ENCODE measurements at regions not wholly inside any gene's neighbourhood (a gene's known extent, or its start where the extent isn't known, plus 50 kb on each side); places are given as distances from the start of the nearest gene placed in this dataset.

DNA sequence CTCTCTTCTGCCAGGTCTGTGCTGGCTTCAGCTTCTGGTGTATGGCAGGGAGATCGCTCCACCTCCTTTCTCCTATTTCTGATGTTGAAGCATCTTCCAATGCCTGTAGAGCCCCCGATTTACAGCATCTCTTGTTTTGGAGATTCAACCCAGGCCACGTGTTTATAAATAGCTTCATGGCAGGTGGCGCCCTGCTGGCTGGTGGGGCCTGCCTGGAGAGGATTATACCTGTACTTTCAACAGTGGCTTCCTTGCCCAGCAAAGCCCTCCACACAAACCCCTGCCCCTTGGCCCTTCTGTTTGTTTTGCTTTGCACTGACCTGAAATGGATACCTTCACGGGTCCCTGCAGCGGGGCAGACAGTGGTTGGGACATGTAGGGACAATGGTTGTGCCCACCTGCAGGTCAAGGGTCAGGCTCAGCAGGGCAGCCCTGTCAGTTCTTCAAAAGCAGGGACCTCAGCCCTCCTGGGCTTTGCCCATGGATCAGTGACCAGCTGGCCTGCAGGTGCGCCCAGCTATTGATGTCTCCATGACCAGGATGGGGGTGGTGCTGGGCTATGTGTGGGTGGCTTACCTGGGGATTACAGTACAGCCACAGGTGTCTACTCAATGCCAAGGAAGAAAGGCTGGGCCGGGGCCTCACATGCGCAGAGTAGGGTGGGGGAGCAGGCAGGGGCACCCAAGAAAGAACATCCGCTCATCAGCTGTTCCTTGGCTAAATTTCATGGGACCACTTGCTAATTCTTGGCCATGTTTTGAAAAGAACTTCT, 112.7 kb upstream of the PRR23C start:
- Mint-ChIP-seq H3K27me3 (ENCODE audit: low read depth, poor library complexity) (peaks cover 41% of the 10 kb centered on the region), H3K27ac (no peak overlapping the region), H3K36me3 (ENCODE audit: low read depth) (no peaks in the 10 kb centered on the region), H3K9me3 (peaks cover 6% of the 10 kb centered on the region), H3K4me3 (no peak overlapping the region), H3K4me1 (no peaks in the 10 kb centered on the region)
- TF ChIP-seq, protein P1, sequence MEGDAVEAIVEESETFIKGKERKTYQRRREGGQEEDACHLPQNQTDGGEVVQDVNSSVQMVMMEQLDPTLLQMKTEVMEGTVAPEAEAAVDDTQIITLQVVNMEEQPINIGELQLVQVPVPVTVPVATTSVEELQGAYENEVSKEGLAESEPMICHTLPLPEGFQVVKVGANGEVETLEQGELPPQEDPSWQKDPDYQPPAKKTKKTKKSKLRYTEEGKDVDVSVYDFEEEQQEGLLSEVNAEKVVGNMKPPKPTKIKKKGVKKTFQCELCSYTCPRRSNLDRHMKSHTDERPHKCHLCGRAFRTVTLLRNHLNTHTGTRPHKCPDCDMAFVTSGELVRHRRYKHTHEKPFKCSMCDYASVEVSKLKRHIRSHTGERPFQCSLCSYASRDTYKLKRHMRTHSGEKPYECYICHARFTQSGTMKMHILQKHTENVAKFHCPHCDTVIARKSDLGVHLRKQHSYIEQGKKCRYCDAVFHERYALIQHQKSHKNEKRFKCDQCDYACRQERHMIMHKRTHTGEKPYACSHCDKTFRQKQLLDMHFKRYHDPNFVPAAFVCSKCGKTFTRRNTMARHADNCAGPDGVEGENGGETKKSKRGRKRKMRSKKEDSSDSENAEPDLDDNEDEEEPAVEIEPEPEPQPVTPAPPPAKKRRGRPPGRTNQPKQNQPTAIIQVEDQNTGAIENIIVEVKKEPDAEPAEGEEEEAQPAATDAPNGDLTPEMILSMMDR (IDR thresholded peaks at IDR 0.05): no peak
- DNase-seq: no peak

DNA sequence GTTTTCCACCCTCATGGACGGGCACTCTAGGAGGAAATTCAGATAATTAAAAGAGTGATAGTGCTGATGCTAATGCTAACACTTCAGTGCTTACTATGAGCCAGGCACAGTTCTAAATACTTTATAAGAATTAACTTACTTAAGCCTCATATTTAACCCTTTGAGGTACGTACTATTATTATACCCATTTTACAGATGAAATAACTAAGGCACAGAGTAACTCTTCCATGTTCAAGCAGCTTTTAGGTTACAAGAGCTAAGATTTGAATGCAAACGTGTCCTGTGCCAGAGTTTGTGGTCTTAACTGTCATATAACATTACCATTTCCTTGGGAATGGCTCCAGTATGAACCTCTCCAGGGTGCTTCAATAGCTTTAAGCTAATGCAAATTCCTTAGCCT, 114.7 kb upstream of the PRR23C start:
- H3K4me1 Mint-ChIP-seq: no peaks in the 10 kb centered on the region
- no peak overlapping the region for H3K4me3 Mint-ChIP-seq
- H3K27ac Mint-ChIP-seq: no peak overlapping the region
- no peaks in the 10 kb centered on the region for H3K36me3 Mint-ChIP-seq (ENCODE audit: low read depth)
- DNase-seq: no peak
- TF ChIP-seq, protein P1 (IDR thresholded peaks at IDR 0.05): no peak
- H3K9me3 Mint-ChIP-seq: no peaks in the 10 kb centered on the region
- peaks cover 41% of the 10 kb centered on the region for H3K27me3 Mint-ChIP-seq (ENCODE audit: low read depth, poor library complexity)

DNA sequence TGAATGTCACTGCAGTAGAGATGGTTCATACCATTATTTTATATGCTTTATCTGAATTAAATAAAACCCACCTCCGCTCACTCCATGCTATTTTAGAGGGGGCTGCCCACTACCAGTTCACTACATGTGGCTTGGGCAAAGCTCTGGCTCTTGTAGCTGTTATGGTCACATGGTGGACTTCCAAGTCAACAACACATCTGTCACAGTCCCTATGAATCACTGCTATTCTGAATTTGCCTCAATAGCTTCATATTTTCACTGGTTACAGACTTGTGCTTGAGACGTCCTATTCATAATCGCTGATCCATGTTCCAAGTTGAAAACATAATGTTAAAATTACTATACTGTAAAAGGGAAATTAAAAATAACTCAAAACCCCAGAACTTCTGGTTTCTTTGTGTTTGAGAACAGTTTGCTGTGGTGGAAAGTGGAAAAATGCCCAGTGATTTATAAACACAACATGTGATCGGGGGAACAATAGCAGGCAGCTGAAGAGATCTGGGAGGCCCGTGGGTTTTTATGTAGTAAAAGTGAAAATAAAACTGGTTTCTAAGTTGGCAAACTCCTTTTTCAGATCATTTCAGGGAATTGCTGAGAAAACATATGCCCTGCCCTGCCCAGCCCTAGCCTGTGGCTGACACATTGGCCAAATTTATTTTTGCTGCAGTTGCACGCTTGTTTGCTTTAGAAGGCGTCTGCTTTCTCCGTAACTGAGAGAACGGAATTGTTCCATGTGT, 128.8 kb upstream of the PRR23C start:
- Mint-ChIP-seq H3K4me1 (no peaks in the 10 kb centered on the region), H3K9me3 (peaks cover 33% of the 10 kb centered on the region), H3K4me3 (no peak overlapping the region), H3K27ac (no peak overlapping the region), H3K36me3 (ENCODE audit: low read depth) (no peaks in the 10 kb centered on the region), H3K27me3 (ENCODE audit: low read depth, poor library complexity) (peaks cover 27% of the 10 kb centered on the region)
- DNase-seq: no peak
- TF ChIP-seq, protein P1 (IDR thresholded peaks at IDR 0.05): no peak

- DNase-seq: no peak
- H3K4me3 Mint-ChIP-seq: no peak overlapping the region
- TF ChIP-seq, protein P1 (IDR thresholded peaks at IDR 0.05): no peak
- no peak overlapping the region for H3K27ac Mint-ChIP-seq
- H3K27me3 Mint-ChIP-seq (ENCODE audit: low read depth, poor library complexity): peaks cover 22% of the 10 kb centered on the region
- H3K4me1 Mint-ChIP-seq: no peaks in the 10 kb centered on the region
- no peaks in the 10 kb centered on the region for H3K36me3 Mint-ChIP-seq (ENCODE audit: low read depth)
- H3K9me3 Mint-ChIP-seq: peaks cover 11% of the 10 kb centered on the region
Measured at GRCh38 chr3:139180489-139180888, 135.8 kb upstream of the PRR23C start.

GRCh38 chr3:139182143-139182542, 137.5 kb upstream of the PRR23C start:
- no peak for DNase-seq
- no peaks in the 10 kb centered on the region for H3K36me3 Mint-ChIP-seq (ENCODE audit: low read depth)
- TF ChIP-seq, protein P1 (IDR thresholded peaks at IDR 0.05): no peak
- peaks cover 30% of the 10 kb centered on the region for H3K27me3 Mint-ChIP-seq (ENCODE audit: low read depth, poor library complexity)
- peaks cover 11% of the 10 kb centered on the region for H3K9me3 Mint-ChIP-seq
- no peaks in the 10 kb centered on the region for H3K4me1 Mint-ChIP-seq
- no peak overlapping the region for H3K4me3 Mint-ChIP-seq
- H3K27ac Mint-ChIP-seq: no peak overlapping the region
